ENCODE measurements at regions not wholly inside any gene's neighbourhood (a gene's known extent, or its start where the extent isn't known, plus 50 kb on each side); places are given as distances from the start of the nearest gene placed in this dataset.
"Not testable (repeated sequence)": the region's sequence is repeated elsewhere in the genome, so short reads cannot be mapped to it uniquely, and the experiment has no call there.

- no peak for DNase-seq (ENCODE audit: low read depth in 3 of 3)
These were observed 141.1 kb downstream of the NDUFA12 start for GRCh38 chr12:94862421-94862820.

DNA sequence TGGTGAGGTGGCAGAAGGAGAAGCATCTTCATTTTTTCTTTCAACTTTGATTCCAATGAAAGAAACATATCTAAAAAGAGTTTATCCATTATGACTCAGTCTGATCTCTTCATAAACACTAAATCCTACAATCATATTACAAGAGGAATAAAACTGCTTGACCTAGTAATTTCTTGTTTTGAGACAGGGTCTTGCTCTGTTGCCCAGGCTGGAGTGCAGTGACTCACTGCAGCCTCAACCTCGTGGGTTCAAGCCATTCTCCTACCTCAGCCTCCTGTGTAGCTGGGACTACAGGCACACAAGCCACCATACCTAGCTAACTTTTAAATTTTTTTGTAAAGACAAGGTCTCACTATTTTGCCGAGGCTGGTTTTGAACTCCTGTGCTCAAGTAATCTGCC is 147.2 kb downstream of the NDUFA12 start:
- no peak for DNase-seq (ENCODE audit: low read depth in 3 of 3)

GRCh38 chr12:94855853-94856252 is 147.6 kb downstream of the NDUFA12 start:
- DNase-seq (ENCODE audit: low read depth in 3 of 3), result no peak

DNA sequence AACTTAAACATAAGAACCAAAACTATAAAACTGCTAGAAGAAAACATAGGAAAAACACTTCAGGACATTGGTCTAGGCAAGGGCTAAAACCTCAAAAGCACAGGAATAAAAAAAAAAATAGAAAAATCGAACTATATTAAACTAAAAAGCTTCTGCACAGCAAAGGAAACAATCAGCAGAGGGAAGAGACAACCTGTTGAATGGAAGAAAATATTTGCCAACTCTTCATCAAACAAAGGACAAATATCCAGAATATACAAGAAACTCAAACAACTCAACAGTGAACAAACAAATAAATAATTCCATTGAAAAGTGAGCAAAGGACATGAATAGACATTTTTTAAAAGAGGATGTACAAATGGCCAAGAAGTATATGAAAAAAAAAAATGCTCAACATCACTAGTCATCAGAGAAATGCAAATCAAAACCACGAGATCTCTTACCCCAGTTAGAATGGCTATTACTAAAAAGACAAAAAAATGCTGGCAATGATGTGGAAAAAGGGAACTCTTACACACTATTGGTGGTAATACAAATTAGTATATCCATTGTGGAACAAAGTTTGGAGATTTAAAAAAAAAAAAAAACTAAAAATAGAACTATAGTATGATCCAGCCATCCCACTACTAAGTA is 152.0 kb downstream of the NDUFA12 start:
- no peak for DNase-seq (ENCODE audit: low read depth in 3 of 3)

- no peak for DNase-seq (ENCODE audit: low read depth in 3 of 3)
These were observed 154.0 kb downstream of the NDUFA12 start for GRCh38 chr12:94849411-94849976.

DNA sequence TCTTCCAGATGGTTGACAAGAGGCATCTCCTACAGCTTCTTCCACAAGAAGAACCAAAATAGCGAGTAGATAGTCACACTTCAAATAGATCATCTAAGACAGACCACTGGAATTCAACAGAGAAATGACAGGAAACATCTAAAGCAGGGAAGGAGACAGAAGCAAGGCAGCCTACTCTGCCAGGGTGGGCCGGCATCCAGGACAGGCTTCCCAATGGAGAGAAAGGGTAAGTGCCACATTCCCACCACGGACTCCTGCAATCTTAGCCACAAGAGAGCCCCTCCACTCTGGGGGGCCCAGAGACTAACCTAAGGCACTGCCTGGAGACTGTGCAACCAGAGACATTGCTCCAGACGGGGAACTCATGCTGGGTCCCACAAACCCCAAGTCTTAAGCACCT is 154.5 kb downstream of the NDUFA12 start:
- no peak for DNase-seq (ENCODE audit: low read depth in 3 of 3)

DNA sequence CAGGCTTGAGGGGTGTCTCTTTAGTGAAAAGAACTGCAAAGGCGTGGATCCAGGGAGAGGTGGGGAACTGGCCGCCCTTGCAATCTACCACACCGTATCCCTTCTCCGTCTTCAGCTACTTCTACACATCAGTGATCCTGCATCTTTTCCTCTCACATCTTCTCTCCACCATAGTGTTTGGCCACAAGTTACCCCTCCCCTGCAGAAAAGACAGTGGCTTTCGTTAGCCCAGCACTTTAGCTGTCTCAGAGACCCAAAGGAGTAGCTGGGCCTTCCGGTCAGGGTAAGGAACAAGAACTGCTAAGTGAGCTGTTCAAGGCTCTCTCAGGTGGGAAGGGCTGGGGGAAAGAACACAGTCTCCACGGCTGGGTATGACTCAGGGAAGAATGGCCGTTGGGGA is 158.4 kb downstream of the NDUFA12 start:
- DNase-seq (ENCODE audit: low read depth in 3 of 3), result no peak

GRCh38 chr12:94844452-94844851 is 159.0 kb downstream of the NDUFA12 start:
- no peak for DNase-seq (ENCODE audit: low read depth in 3 of 3)

GRCh38 chr12:94841904-94842610 is 161.4 kb downstream of the NDUFA12 start:
- no peak for DNase-seq (ENCODE audit: low read depth in 3 of 3)

DNA sequence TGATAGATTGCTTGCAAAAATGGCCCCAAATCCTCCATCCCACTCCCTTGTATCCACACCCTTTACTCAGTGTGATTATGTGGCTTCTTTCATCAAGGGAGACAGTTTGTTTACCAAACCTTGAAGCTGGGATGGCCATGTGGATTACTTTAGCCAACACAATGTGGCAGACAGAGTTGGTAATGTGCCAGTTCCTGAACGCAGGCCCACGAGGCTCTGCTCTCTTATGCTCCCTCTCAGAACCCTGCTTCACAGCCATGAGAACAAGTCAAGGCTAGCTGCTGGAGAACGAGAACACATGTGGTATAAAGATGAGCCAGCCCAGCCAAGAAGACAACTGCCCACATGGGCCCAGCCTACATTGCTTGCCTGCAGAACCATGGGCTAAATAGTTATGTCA is 162.3 kb downstream of the NDUFA12 start:
- DNase-seq (ENCODE audit: low read depth in 3 of 3), result no peak

- DNase-seq (ENCODE audit: low read depth in 3 of 3), result no peak
These were observed 164.2 kb downstream of the NDUFA12 start for GRCh38 chr12:94839347-94839746.

DNA sequence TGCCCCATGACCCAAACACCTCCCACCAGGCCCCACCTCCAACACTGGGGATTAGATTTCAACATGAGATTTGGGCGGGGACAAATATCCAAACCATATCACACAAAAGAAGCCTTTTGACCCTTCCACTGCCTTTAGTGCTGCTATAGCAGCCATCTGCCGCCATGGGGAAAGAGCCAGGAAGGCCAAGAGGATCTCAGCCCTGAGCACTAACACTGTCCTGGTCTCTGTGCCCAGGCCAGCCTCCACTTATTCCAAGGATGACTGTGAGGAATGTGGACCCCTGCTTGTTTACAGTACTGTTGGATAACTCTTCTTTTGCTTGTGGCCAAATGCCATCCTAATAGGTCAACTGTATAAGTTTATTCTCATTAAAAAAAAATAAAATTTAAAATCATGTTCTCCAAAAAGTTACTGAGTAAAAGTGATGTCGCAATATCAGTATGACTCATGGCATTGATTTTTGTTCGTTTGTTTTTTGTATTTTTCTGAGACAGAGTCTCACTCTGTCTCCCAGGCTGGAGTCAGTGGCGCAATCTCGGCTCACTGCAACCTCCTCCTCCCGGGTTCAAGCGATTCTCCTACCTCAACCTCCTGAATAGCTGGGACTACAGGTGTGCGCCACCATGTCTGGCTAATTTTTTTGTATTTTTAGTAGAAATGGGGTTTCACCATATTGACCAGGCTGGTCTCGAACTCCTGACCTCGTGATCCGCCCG is 166.4 kb downstream of the NDUFA12 start:
- DNase-seq (ENCODE audit: low read depth in 3 of 3), result not testable (repeated sequence)

- no peak for DNase-seq (ENCODE audit: low read depth in 3 of 3)
These were observed 169.4 kb downstream of the NDUFA12 start for GRCh38 chr12:94834036-94834625.

DNA sequence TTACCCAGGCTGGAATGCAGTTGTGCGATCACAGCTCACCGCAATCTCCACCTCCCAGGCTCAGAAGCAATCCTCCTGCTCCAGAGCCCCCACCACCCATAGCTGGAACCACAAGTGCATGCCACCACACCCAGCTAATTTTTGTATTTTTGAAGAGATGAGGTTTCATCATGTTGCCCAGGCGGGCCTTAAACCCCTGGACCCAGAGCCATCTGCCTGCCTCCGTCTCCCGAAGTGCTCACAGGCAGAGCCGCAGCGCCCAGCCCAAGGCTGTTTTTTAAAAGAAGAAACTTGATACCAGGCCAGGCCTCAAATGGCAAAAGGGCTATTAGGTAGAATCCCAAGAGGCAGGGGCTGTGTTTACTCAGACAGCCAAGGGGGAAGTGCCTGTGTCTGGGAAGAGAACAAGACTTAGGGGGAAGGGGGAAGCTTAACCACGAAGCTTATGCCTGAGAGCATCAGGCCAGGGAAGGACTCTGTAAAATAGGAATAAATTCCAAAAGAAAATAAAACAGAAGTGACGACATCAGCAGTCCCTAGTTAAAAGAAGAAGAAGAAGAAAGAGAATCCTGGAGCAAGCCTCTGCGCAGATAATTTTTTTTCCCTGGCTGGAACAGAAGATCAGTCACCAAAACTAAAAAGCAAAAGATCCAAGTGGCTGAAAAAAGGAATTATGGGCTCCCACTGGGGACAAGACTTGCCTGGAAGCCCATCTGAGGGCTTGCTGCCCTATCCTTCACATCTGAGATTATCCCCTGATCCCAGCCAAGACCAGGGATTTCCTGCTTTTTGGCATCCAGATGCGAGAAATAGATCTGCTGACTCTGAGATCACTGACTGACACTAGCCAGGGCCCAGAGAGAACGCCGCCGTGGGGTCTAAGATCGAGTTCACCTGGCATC is 170.5 kb downstream of the NDUFA12 start:
- no peak for DNase-seq (ENCODE audit: low read depth in 3 of 3)

DNA sequence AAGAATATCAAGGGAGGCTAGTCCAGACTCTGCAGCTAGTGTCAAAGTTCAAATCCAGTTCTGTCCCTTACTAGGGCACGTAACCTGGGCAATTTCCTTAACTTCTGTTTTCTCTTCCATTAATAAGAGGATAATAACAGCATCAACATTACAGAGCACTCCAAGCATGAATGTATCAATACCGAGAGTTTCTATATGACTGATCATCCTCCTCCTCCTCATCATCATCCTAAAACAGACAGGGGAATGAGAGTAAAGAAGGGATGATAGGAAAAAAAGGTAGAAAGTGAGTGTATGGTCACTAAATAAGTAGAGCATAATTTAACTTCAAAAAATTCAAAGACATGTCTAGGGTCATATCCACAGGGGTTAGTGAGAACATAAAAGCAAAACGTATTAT is 171.4 kb downstream of the NDUFA12 start:
- DNase-seq (ENCODE audit: low read depth in 3 of 3), result no peak

GRCh38 chr12:94831081-94831751 is 172.3 kb downstream of the NDUFA12 start:
- no peak for DNase-seq (ENCODE audit: low read depth in 3 of 3)

GRCh38 chr12:94829552-94829951 is 173.9 kb downstream of the NDUFA12 start:
- DNase-seq (ENCODE audit: low read depth in 3 of 3), result no peak

GRCh38 chr12:94819011-94819410 is 168.7 kb upstream of the TMCC3 start:
- no peak for DNase-seq (ENCODE audit: low read depth in 3 of 3)

- no peak for DNase-seq (ENCODE audit: low read depth in 3 of 3)
These were observed 167.3 kb upstream of the TMCC3 start for GRCh38 chr12:94817695-94818075.

GRCh38 chr12:94817201-94817600 is 166.8 kb upstream of the TMCC3 start:
- DNase-seq (ENCODE audit: low read depth in 3 of 3), result not testable (repeated sequence)

- DNase-seq (ENCODE audit: low read depth in 3 of 3), result not testable (repeated sequence)
These were observed 166.4 kb upstream of the TMCC3 start for GRCh38 chr12:94816746-94817145.
